C4-2B (cell line): ENCODE measurements at regions not wholly inside any gene's neighbourhood (a gene's known extent, or its start where the extent isn't known, plus 50 kb on each side); places are given as distances from the start of the nearest gene placed in this dataset.

Source experiments
- ZFX ChIP-seq: fragments of 450-650 bp; IDR thresholded peaks from 2 replicates; pipeline ENCODE4 v1.6.1; 2017
- TF ChIP-seq, protein P1 (sequence below): fragments of 450-650 bp; conservative IDR thresholded peaks from 2 replicates; pipeline ENCODE4 v1.5.1; 2017; ENCODE audit warnings: mild to moderate bottlenecking

DNA sequence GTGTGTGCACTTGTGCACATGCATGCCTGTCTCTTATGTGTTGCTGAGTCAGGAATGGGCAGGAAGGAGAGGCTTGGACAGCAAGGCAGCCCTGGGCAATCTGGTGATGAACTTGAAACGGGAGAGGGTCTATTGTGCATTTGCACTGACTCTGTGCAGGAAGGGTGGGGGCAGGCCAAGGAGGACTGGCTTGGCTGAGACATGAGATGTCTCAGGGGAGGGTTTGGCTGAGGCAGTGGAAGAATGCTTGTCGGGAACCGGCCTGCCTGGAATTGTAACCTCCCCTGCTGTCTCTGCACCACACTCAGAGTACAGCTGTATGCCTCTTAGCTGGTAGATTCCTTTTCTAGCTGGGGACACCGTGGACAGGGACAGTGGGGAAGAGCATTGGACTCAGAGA lies 176.1 kb upstream of the TNP1 start:
- TF ChIP-seq, protein P1, sequence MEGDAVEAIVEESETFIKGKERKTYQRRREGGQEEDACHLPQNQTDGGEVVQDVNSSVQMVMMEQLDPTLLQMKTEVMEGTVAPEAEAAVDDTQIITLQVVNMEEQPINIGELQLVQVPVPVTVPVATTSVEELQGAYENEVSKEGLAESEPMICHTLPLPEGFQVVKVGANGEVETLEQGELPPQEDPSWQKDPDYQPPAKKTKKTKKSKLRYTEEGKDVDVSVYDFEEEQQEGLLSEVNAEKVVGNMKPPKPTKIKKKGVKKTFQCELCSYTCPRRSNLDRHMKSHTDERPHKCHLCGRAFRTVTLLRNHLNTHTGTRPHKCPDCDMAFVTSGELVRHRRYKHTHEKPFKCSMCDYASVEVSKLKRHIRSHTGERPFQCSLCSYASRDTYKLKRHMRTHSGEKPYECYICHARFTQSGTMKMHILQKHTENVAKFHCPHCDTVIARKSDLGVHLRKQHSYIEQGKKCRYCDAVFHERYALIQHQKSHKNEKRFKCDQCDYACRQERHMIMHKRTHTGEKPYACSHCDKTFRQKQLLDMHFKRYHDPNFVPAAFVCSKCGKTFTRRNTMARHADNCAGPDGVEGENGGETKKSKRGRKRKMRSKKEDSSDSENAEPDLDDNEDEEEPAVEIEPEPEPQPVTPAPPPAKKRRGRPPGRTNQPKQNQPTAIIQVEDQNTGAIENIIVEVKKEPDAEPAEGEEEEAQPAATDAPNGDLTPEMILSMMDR, result no peak
- no peak for TF ChIP-seq ZFX
